ENCODE measurements at regions not wholly inside any gene's neighbourhood (a gene's known extent, or its start where the extent isn't known, plus 50 kb on each side); places are given as distances from the start of the nearest gene placed in this dataset.
"Not testable (repeated sequence)": the region's sequence is repeated elsewhere in the genome, so short reads cannot be mapped to it uniquely, and the experiment has no call there.

GRCh38 chr2:239644594-239644993 is 243.8 kb upstream of the HDAC4 start:
- H3K9me3 ChIP-seq (ENCODE audit: control insufficient read depth in 4 of 4, low read length in 3 of 4); H3K4me3 ChIP-seq (ENCODE audit: low read depth in 1 of 3, low read length in 3 of 3); H3K36me3 ChIP-seq (ENCODE audit: control insufficient read depth in 4 of 4, insufficient read depth in 3 of 4, low read depth in 1 of 4, low read length in 3 of 4); DNase-seq (ENCODE audit: low spot score); H3K27me3 ChIP-seq (ENCODE audit: control insufficient read depth in 4 of 4, insufficient read depth in 4 of 4, low read length in 3 of 4); H3K4me1 ChIP-seq (ENCODE audit: control insufficient read depth in 4 of 4, insufficient read depth in 4 of 4, low read length in 3 of 4); H3K27ac ChIP-seq (ENCODE audit: low read depth in 1 of 2, low read length in 2 of 2); H3K9ac ChIP-seq (ENCODE audit: low read depth in 1 of 2, low read length in 2 of 2): not testable (repeated sequence)
- WGBS: 92% methylated on average over 13 of the region's 25 CpGs

GRCh38 chr2:239644011-239644410 is 243.2 kb upstream of the HDAC4 start:
- H3K36me3 ChIP-seq (ENCODE audit: control insufficient read depth in 4 of 4, insufficient read depth in 3 of 4, low read depth in 1 of 4, low read length in 3 of 4): no peaks in the 10 kb centered on the region
- no peaks in the 10 kb centered on the region for H3K9me3 ChIP-seq (ENCODE audit: control insufficient read depth in 4 of 4, low read length in 3 of 4)
- H3K4me3 ChIP-seq (ENCODE audit: low read depth in 1 of 3, low read length in 3 of 3): no peak overlapping the region
- no peak overlapping the region for H3K27ac ChIP-seq (ENCODE audit: low read depth in 1 of 2, low read length in 2 of 2)
- H3K27me3 ChIP-seq (ENCODE audit: control insufficient read depth in 4 of 4, insufficient read depth in 4 of 4, low read length in 3 of 4): no peaks in the 10 kb centered on the region
- H3K9ac ChIP-seq (ENCODE audit: low read depth in 1 of 2, low read length in 2 of 2): no peak overlapping the region
- no peak for DNase-seq (ENCODE audit: low spot score)
- WGBS: 43% methylated on average over 7 of the region's 7 CpGs
- H3K4me1 ChIP-seq (ENCODE audit: control insufficient read depth in 4 of 4, insufficient read depth in 4 of 4, low read length in 3 of 4): no peaks in the 10 kb centered on the region
- TF ChIP-seq SP1 (IDR thresholded peaks at IDR 0.05) (no peak), REST (IDR thresholded peaks at IDR 0.05) (peak; percentile 87)

- TF ChIP-seq SP1 (IDR thresholded peaks at IDR 0.05) (no peak), FOXA1 (IDR thresholded peaks at IDR 0.05) (no peak), YY1 (IDR thresholded peaks at IDR 0.05) (no peak), TAF1 (conservative IDR thresholded peaks at IDR 0.05) (no peak), EGR1 (IDR thresholded peaks at IDR 0.05; ENCODE audit: low read depth in 2 of 2) (no peak), NR2F2 (IDR thresholded peaks at IDR 0.05) (no peak), HNF4A (conservative IDR thresholded peaks at IDR 0.05) (no peak), ATF3 (IDR thresholded peaks at IDR 0.05) (no peak), HNF4G (IDR thresholded peaks at IDR 0.05) (no peak), RXRA (IDR thresholded peaks at IDR 0.05) (no peak), CTCF (IDR thresholded peaks at IDR 0.05; ENCODE audit: low read depth, low read length, missing input control) (no peak), MAX (IDR thresholded peaks at IDR 0.05) (no peak), RAD21 (IDR thresholded peaks at IDR 0.05) (no peak), FOXA2 (IDR thresholded peaks at IDR 0.05) (no peak), GABPA (IDR thresholded peaks at IDR 0.05 in 1 of 2, conservative IDR thresholded peaks at IDR 0.05 in 1 of 2) (no peak)
- H3K4me3 ChIP-seq (ENCODE audit: low read depth in 1 of 3, low read length in 3 of 3): no peak overlapping the region
- no peaks in the 10 kb centered on the region for H3K9me3 ChIP-seq (ENCODE audit: control insufficient read depth in 4 of 4, low read length in 3 of 4)
- H3K4me1 ChIP-seq (ENCODE audit: control insufficient read depth in 4 of 4, insufficient read depth in 4 of 4, low read length in 3 of 4): no peaks in the 10 kb centered on the region
- H3K36me3 ChIP-seq (ENCODE audit: control insufficient read depth in 4 of 4, insufficient read depth in 3 of 4, low read depth in 1 of 4, low read length in 3 of 4): no peaks in the 10 kb centered on the region
- no peak for DNase-seq (ENCODE audit: low spot score)
- 95% methylated on average over 3 of the region's 3 CpGs for WGBS
- no peaks in the 10 kb centered on the region for H3K27me3 ChIP-seq (ENCODE audit: control insufficient read depth in 4 of 4, insufficient read depth in 4 of 4, low read length in 3 of 4)
- no peak overlapping the region for H3K9ac ChIP-seq (ENCODE audit: low read depth in 1 of 2, low read length in 2 of 2)
- no peak overlapping the region for H3K27ac ChIP-seq (ENCODE audit: low read depth in 1 of 2, low read length in 2 of 2)
Observed at GRCh38 chr2:239642406-239643004, 241.7 kb upstream of the HDAC4 start.

- H3K4me1 ChIP-seq (ENCODE audit: control insufficient read depth in 4 of 4, insufficient read depth in 4 of 4, low read length in 3 of 4); H3K27ac ChIP-seq (ENCODE audit: low read depth in 1 of 2, low read length in 2 of 2); H3K36me3 ChIP-seq (ENCODE audit: control insufficient read depth in 4 of 4, insufficient read depth in 3 of 4, low read depth in 1 of 4, low read length in 3 of 4); H3K27me3 ChIP-seq (ENCODE audit: control insufficient read depth in 4 of 4, insufficient read depth in 4 of 4, low read length in 3 of 4); H3K9ac ChIP-seq (ENCODE audit: low read depth in 1 of 2, low read length in 2 of 2); H3K4me3 ChIP-seq (ENCODE audit: low read depth in 1 of 3, low read length in 3 of 3); H3K9me3 ChIP-seq (ENCODE audit: control insufficient read depth in 4 of 4, low read length in 3 of 4); DNase-seq (ENCODE audit: low spot score): not testable (repeated sequence)
- WGBS: 62% methylated on average over 11 of the region's 11 CpGs
Observed at GRCh38 chr2:239641904-239642303, 241.1 kb upstream of the HDAC4 start.

All from liver (tissue), 8 donors.